SU-DHL-6 (cell line): ENCODE measurements at regions not wholly inside any gene's neighbourhood (a gene's known extent, or its start where the extent isn't known, plus 50 kb on each side); places are given as distances from the start of the nearest gene placed in this dataset.

Source experiments
- CTCF ChIP-seq: fragments of 200-600 bp; sonication (generic); IDR thresholded peaks from one replicate; pipeline ENCODE4 v1.5.1; 2017; ENCODE audit warnings: antibody characterized with exemption, mild to moderate bottlenecking, low read length, moderate library complexity; ENCODE audit not compliant: insufficient read depth, poor library complexity, severe bottlenecking
- EZH2phosphoT487 ChIP-seq: fragments of 200-600 bp; sonication (generic), shearing (Covaris generic); conservative IDR thresholded peaks from 2 replicates; pipeline ENCODE4 v1.6.1; 2018; ENCODE audit warnings: mild to moderate bottlenecking, antibody characterized with exemption, low read length, moderate library complexity, mixed read lengths

DNA sequence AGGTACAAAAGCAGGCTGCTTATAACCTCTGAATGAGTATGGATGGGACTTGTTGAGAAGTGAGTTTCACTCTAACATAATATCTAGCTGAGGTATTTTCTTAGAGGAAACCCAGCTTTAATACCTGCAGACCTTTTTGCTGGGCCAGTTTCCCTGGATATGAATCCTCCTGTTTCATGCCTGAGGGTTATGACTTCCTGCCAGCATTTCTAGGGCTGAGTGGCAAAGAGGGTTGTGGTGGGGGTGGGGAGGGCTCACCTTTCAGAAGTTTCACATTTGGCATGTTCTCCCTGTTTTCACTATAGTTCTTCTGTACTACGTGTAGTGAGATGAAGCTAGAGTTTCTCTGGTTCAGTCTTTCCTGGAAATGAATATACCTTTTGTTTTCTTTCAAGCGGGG is 73.7 kb downstream of the LACC1 start:
- TF ChIP-seq CTCF (no peak), EZH2phosphoT487 (no peak)
